PC-9 (cell line): ENCODE measurements at regions not wholly inside any gene's neighbourhood (a gene's known extent, or its start where the extent isn't known, plus 50 kb on each side); places are given as distances from the start of the nearest gene placed in this dataset.

Source experiments
- EZH2 ChIP-seq: fragments of 200-600 bp; sonication (generic); IDR thresholded peaks from 2 replicates; pipeline ENCODE4 v1.8.0; 2017; ENCODE audit warnings: antibody characterized with exemption, low read depth
- TF ChIP-seq, protein P1 (sequence below): fragments of 200-600 bp; sonication (generic); conservative IDR thresholded peaks from 2 replicates; pipeline ENCODE4 v1.6.1; 2017; ENCODE audit warnings: mixed run types, antibody characterized with exemption, mild to moderate bottlenecking, moderate library complexity

DNA sequence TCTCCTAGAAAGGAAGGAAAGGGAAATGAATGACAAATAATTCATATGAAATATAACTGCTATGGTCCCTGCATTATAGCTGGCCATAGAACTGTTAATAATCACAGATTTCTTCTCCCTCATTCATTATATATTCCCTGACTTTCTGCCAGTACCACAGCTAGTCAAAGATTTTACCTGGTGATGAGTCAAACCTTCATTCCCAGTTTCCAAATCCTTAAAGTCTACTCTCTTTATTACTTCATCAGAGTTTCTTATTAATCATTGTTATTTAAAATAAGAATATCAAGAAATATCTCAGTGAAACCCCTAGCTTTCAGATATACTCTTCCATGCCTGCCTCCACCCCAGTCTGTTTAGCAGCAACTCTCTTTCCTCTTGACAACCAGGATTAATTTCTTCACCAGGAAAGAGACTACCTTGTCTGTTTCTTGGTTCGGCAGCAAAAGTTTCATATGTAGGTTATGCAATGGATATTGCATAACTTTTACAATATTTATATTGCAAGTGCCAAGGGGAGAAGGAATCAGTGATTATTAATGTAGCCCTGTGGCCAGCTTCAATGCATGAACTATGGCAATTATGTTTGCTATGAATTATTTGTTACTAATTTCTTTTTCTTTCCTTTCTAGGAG, 533.8 kb downstream of the FBXO15 start:
- TF ChIP-seq, protein P1, sequence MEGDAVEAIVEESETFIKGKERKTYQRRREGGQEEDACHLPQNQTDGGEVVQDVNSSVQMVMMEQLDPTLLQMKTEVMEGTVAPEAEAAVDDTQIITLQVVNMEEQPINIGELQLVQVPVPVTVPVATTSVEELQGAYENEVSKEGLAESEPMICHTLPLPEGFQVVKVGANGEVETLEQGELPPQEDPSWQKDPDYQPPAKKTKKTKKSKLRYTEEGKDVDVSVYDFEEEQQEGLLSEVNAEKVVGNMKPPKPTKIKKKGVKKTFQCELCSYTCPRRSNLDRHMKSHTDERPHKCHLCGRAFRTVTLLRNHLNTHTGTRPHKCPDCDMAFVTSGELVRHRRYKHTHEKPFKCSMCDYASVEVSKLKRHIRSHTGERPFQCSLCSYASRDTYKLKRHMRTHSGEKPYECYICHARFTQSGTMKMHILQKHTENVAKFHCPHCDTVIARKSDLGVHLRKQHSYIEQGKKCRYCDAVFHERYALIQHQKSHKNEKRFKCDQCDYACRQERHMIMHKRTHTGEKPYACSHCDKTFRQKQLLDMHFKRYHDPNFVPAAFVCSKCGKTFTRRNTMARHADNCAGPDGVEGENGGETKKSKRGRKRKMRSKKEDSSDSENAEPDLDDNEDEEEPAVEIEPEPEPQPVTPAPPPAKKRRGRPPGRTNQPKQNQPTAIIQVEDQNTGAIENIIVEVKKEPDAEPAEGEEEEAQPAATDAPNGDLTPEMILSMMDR: no peak
- TF ChIP-seq EZH2: no peak
